GM12892 (cell line): ENCODE measurements at regions not wholly inside any gene's neighbourhood (a gene's known extent, or its start where the extent isn't known, plus 50 kb on each side); places are given as distances from the start of the nearest gene placed in this dataset.

Experiments used
- DNase-seq: peaks from one replicate; pipeline ENCODE4 v3.0.0; 2011; ENCODE audit not compliant: insufficient read length
- FAIRE-seq: peaks from 2 replicates; lab custom pipeline; 2011; peaks lifted over from hg19 to GRCh38; lab: Jason Lieb, UNC
- POLR2A ChIP-seq: IDR thresholded peaks from 2 replicates; pipeline ENCODE4 v1.6.1; 2011; ENCODE audit warnings: low read depth, low read length, control low read depth
- POLR2AphosphoS5 ChIP-seq: IDR thresholded peaks from 2 replicates; pipeline ENCODE4 v1.6.1; 2011; ENCODE audit warnings: low read depth, low read length, control low read depth
- TAF1 ChIP-seq: IDR thresholded peaks from 2 replicates; pipeline ENCODE4 v1.6.1; 2011; ENCODE audit warnings: low read depth, mild to moderate bottlenecking, control low read depth, low read length, borderline replicate concordance

GRCh38 chr2:45281311-45281710, 272.1 kb upstream of the SIX2 start:
- FAIRE-seq, result no peak
- TF ChIP-seq POLR2AphosphoS5 (no peak), POLR2A (no peak), TAF1 (no peak)
- DNase-seq, result no peak

GRCh38 chr2:45280794-45281193, 271.5 kb upstream of the SIX2 start:
- no peak for TF ChIP-seq TAF1
- TF ChIP-seq POLR2AphosphoS5, result no peak
- no peak for TF ChIP-seq POLR2A
- no peak for FAIRE-seq
- no peak for DNase-seq

- FAIRE-seq, result no peak
- no peak for TF ChIP-seq POLR2AphosphoS5
- no peak for TF ChIP-seq TAF1
- TF ChIP-seq POLR2A, result no peak
- no peak for DNase-seq
Measured at GRCh38 chr2:45279356-45279755, 270.1 kb upstream of the SIX2 start.

GRCh38 chr2:45278365-45279078, 269.3 kb upstream of the SIX2 start:
- FAIRE-seq, result no peak
- no peak for DNase-seq
- TF ChIP-seq POLR2A (no peak), TAF1 (no peak), POLR2AphosphoS5 (no peak)

- TF ChIP-seq POLR2AphosphoS5 (no peak), POLR2A (no peak), TAF1 (no peak)
- FAIRE-seq, result no peak
- no peak for DNase-seq
Measured at GRCh38 chr2:45276914-45277313, 267.7 kb upstream of the SIX2 start.

- no peak for FAIRE-seq
- DNase-seq, result no peak
- TF ChIP-seq POLR2A, result no peak
- no peak for TF ChIP-seq TAF1
- TF ChIP-seq POLR2AphosphoS5, result no peak
Measured at GRCh38 chr2:45275806-45276205, 266.6 kb upstream of the SIX2 start.

- DNase-seq (no peak), FAIRE-seq (no peak)
- TF ChIP-seq POLR2A, result no peak
- no peak for TF ChIP-seq POLR2AphosphoS5
- TF ChIP-seq TAF1, result no peak
Measured at GRCh38 chr2:45275242-45275805, 266.1 kb upstream of the SIX2 start.

- no peak for DNase-seq
- no peak for FAIRE-seq
- TF ChIP-seq TAF1, result no peak
- TF ChIP-seq POLR2A, result no peak
- no peak for TF ChIP-seq POLR2AphosphoS5
Measured at GRCh38 chr2:45274250-45274926, 265.1 kb upstream of the SIX2 start.

GRCh38 chr2:45273412-45274249, 264.4 kb upstream of the SIX2 start:
- no peak for DNase-seq
- no peak for FAIRE-seq
- TF ChIP-seq TAF1, result no peak
- no peak for TF ChIP-seq POLR2A
- no peak for TF ChIP-seq POLR2AphosphoS5

GRCh38 chr2:45272549-45273265, 263.5 kb upstream of the SIX2 start:
- FAIRE-seq, result no peak

More at GRCh38 chr2:45272549-45273265, 263.5 kb upstream of the SIX2 start:
- no peak for TF ChIP-seq POLR2AphosphoS5
- no peak for TF ChIP-seq POLR2A
- TF ChIP-seq TAF1, result no peak
- DNase-seq, result no peak
